ENCODE measurements at regions not wholly inside any gene's neighbourhood (a gene's known extent, or its start where the extent isn't known, plus 50 kb on each side); places are given as distances from the start of the nearest gene placed in this dataset.

- no peak for TF ChIP-seq JUN (CRISPR knock-in tag; IDR thresholded peaks at IDR 0.05)
- no peak for TF ChIP-seq TEAD4 (CRISPR knock-in tag; IDR thresholded peaks at IDR 0.05)
- TF ChIP-seq IRF1 (CRISPR knock-in tag; IDR thresholded peaks at IDR 0.05), result no peak
- TF ChIP-seq E2F4 (CRISPR knock-in tag; IDR thresholded peaks at IDR 0.05; ENCODE audit: borderline replicate concordance, low read depth), result no peak
These were observed 1394.9 kb upstream of the PRR20A start for GRCh38 chr13:55745828-55746227.
